H1 (cell line): ENCODE measurements at regions not wholly inside any gene's neighbourhood (a gene's known extent, or its start where the extent isn't known, plus 50 kb on each side); places are given as distances from the start of the nearest gene placed in this dataset.

Source experiments
- CTCF ChIA-PET: fragments of 300-600 bp; sonication (Branson Sonifier 250); formaldehyde crosslinking; loops from one replicate; lab custom pipeline; 2021; ENCODE audit not compliant: partially characterized antibody; lab: Charles Lee
- POLR2A ChIA-PET: fragments of 300-600 bp; sonication (Branson Sonifier 250); formaldehyde crosslinking; loops from one replicate; lab custom pipeline; 2021; ENCODE audit warnings: inconsistent platforms; ENCODE audit not compliant: partially characterized antibody; lab: Charles Lee
- DNase-seq, 2 experiments: peaks; one replicate each; pipeline versions ENCODE4 v3.0.0 to v3.0.0-alpha.2; 2010 to 2022; ENCODE audit warnings: low spot score in 2 of 2, low read depth in 1 of 2, mixed read lengths in 1 of 2
- FAIRE-seq: peaks from 2 replicates; lab custom pipeline; 2011; peaks lifted over from hg19 to GRCh38; lab: Jason Lieb, UNC
- H2AFZ ChIP-seq: 2 replicates; pipeline ENCODE4 v1.8.1; 2012; ENCODE audit warnings: low read length, inconsistent platforms
- H2AK5ac ChIP-seq: 2 replicates; pipeline ENCODE4 v1.6.1; 2013; ENCODE audit warnings: low read depth, low read length
- H2BK120ac ChIP-seq: replicated peaks from 2 replicates; pipeline ENCODE3; 2013; ENCODE audit warnings: low read depth, low read length, inconsistent platforms
- H2BK12ac ChIP-seq: 2 replicates; pipeline ENCODE4 v1.6.1; 2013; ENCODE audit warnings: low read depth, low read length
- H2BK15ac ChIP-seq: 2 replicates; pipeline ENCODE4 v1.6.1; 2013; ENCODE audit warnings: low read length
- H2BK20ac ChIP-seq: 2 replicates; pipeline ENCODE4 v1.6.1; 2013; ENCODE audit warnings: low read length
- H2BK5ac ChIP-seq: 2 replicates; pipeline ENCODE4 v1.6.1; 2013; ENCODE audit warnings: low read depth, low read length
- H3K14ac ChIP-seq: 2 replicates; pipeline ENCODE4 v1.6.1; 2013; ENCODE audit warnings: inconsistent platforms; ENCODE audit not compliant: insufficient read length
- H3K18ac ChIP-seq: 2 replicates; pipeline ENCODE4 v1.6.1; 2013; ENCODE audit warnings: low read length; ENCODE audit errors: extremely low read depth
- H3K23ac ChIP-seq: 2 replicates; pipeline ENCODE4 v1.6.1; 2013; ENCODE audit warnings: inconsistent platforms; ENCODE audit not compliant: insufficient read length
- H3K23me2 ChIP-seq: 2 replicates; pipeline ENCODE4 v1.6.1; 2013; ENCODE audit warnings: low read depth, low read length
- H3K27ac ChIP-seq: 2 replicates; pipeline ENCODE4 v1.6.1; 2011; ENCODE audit warnings: low read depth, low read length, inconsistent platforms
- H3K27me3 ChIP-seq, 4 experiments: replicated peaks in 1 of 4; 1 replicate in 1 of 4; 2 replicates in 3 of 4; pipeline versions ENCODE4 v1.6.1 to v1.8.1; 2011 to 2013; ENCODE audit warnings: low read length in 3 of 4, mild to moderate bottlenecking in 3 of 4, inconsistent platforms in 2 of 4, mixed read lengths in 2 of 4, moderate library complexity in 1 of 4; ENCODE audit not compliant: control insufficient read depth in 3 of 4, insufficient read depth in 3 of 4; ENCODE audit errors: extremely low read depth in 1 of 4
- H3K36me3 ChIP-seq, 4 experiments: 2 replicates each; pipeline versions ENCODE4 v1.6.1 to v1.8.1; 2011 to 2013; ENCODE audit warnings: mild to moderate bottlenecking in 4 of 4, low read length in 3 of 4, moderate library complexity in 2 of 4, control low read depth in 1 of 4, inconsistent platforms in 1 of 4; ENCODE audit not compliant: insufficient read depth in 4 of 4, control insufficient read depth in 2 of 4
- H3K4ac ChIP-seq: replicated peaks from 2 replicates; pipeline ENCODE3; 2013; ENCODE audit warnings: low read length, low read depth, mixed read lengths, inconsistent platforms; ENCODE audit not compliant: insufficient read length
- H3K4me1 ChIP-seq, 4 experiments: replicated peaks in 1 of 4; 1 replicate in 1 of 4; 2 replicates in 3 of 4; pipeline versions ENCODE4 v1.6.1 to v1.8.1; 2011 to 2013; ENCODE audit warnings: low read length in 3 of 4, inconsistent platforms in 2 of 4, mixed read lengths in 1 of 4; ENCODE audit not compliant: insufficient read depth in 4 of 4, control insufficient read depth in 3 of 4
- H3K4me2 ChIP-seq, 2 experiments: 2 replicates each; pipeline versions ENCODE4 v1.6.1 to v1.8.1; 2011 to 2013; ENCODE audit warnings: low read depth in 2 of 2, low read length in 2 of 2, control low read depth in 1 of 2, inconsistent platforms in 1 of 2, mild to moderate bottlenecking in 1 of 2; ENCODE audit not compliant: insufficient read depth in 1 of 2
- H3K4me3 ChIP-seq, 4 experiments: fragments of 200-600, 300-600 bp in 1 of 4; sonication (generic), shearing (Covaris generic), sonication (Bioruptor Twin) in 1 of 4; 2 replicates each; pipeline versions ENCODE4 v1.5.1 to v1.8.1; 2011 to 2016; ENCODE audit warnings: low read length in 4 of 4, low read depth in 3 of 4, control low read depth in 2 of 4, inconsistent platforms in 2 of 4, mild to moderate bottlenecking in 2 of 4, mixed read lengths in 1 of 4, moderate library complexity in 1 of 4; ENCODE audit not compliant: insufficient read depth in 2 of 4; ENCODE audit errors: extremely low read depth in 1 of 4
- H3K56ac ChIP-seq: replicated peaks from 2 replicates; pipeline ENCODE3; 2013; ENCODE audit warnings: low read depth, mild to moderate bottlenecking, mixed read lengths, low read length, inconsistent platforms; ENCODE audit not compliant: insufficient read length
- H3K79me1 ChIP-seq: 2 replicates; pipeline ENCODE4 v1.6.1; 2013; ENCODE audit warnings: low read depth, low read length, control low read depth
- H3K79me2 ChIP-seq, 2 experiments: 2 replicates each; pipeline versions ENCODE4 v1.6.1 to v1.8.1; 2012 to 2013; ENCODE audit warnings: low read length in 2 of 2, mild to moderate bottlenecking in 2 of 2, inconsistent platforms in 1 of 2; ENCODE audit not compliant: insufficient read depth in 2 of 2, control insufficient read depth in 1 of 2
- H3K9ac ChIP-seq, 4 experiments: replicated peaks in 1 of 4; 1 replicate in 1 of 4; 2 replicates in 3 of 4; pipeline versions ENCODE4 v1.6.1 to v1.8.1; 2011 to 2013; ENCODE audit warnings: low read depth in 3 of 4, low read length in 3 of 4, control low read depth in 2 of 4, mild to moderate bottlenecking in 2 of 4, moderate library complexity in 2 of 4, inconsistent platforms in 1 of 4; ENCODE audit errors: extremely low read depth in 1 of 4
- H3K9me3 ChIP-seq, 2 experiments: 2 replicates each; pipeline versions ENCODE4 v1.6.1 to v1.8.1; 2012 to 2013; ENCODE audit warnings: mild to moderate bottlenecking in 2 of 2, moderate library complexity in 2 of 2, control low read depth in 1 of 2, inconsistent platforms in 1 of 2, low read depth in 1 of 2, low read length in 1 of 2, mixed read lengths in 1 of 2; ENCODE audit not compliant: insufficient read depth in 2 of 2
- H4K20me1 ChIP-seq, 2 experiments: replicated peaks in 1 of 2; 2 replicates each; pipeline versions ENCODE3 to v1.8.1; 2011 to 2013; ENCODE audit warnings: inconsistent platforms in 2 of 2, low read length in 2 of 2, mild to moderate bottlenecking in 1 of 2; ENCODE audit not compliant: insufficient read depth in 2 of 2, control insufficient read depth in 1 of 2
- H4K5ac ChIP-seq: 2 replicates; pipeline ENCODE4 v1.6.1; 2013; ENCODE audit warnings: low read length, low read depth, mixed read lengths, inconsistent platforms; ENCODE audit not compliant: insufficient read length
- H4K8ac ChIP-seq: 2 replicates; pipeline ENCODE4 v1.8.0; 2013; ENCODE audit warnings: mild to moderate bottlenecking, moderate library complexity, low read length, inconsistent platforms; ENCODE audit not compliant: insufficient read depth; ENCODE audit errors: extremely low read depth
- H4K91ac ChIP-seq: replicated peaks from 2 replicates; pipeline ENCODE3; 2013; ENCODE audit warnings: low read length, mixed read lengths, inconsistent platforms; ENCODE audit not compliant: insufficient read length
- BRCA1 ChIP-seq: IDR thresholded peaks from 2 replicates; pipeline ENCODE4 v1.6.1; 2012; ENCODE audit warnings: low read depth, low read length, improper control_type of control experiment
- CBX8 ChIP-seq: fragments of 300-800, 300-1000 bp; sonication (generic); IDR thresholded peaks from 2 replicates; pipeline ENCODE4 v1.7.1; 2016; ENCODE audit warnings: low read depth, low read length, borderline replicate concordance
- CEBPB ChIP-seq: IDR thresholded peaks from 2 replicates; pipeline ENCODE4 v1.6.1; 2012; ENCODE audit warnings: low read depth, low read length
- GTF2F1 ChIP-seq: IDR thresholded peaks from 2 replicates; pipeline ENCODE4 v1.6.1; 2012; ENCODE audit warnings: low read depth, low read length, improper control_type of control experiment, borderline replicate concordance
- HDAC6 ChIP-seq: IDR thresholded peaks from one replicate; pipeline ENCODE4 v1.7.1; 2012; ENCODE audit warnings: low read depth, mild to moderate bottlenecking, inconsistent platforms, low read length, moderate library complexity
- KDM1A ChIP-seq: fragments of 200-600, 300-600 bp; sonication (generic); IDR thresholded peaks from 2 replicates; pipeline ENCODE4 v1.7.1; 2016; ENCODE audit warnings: mild to moderate bottlenecking, low read length, borderline replicate concordance
- MAFK ChIP-seq: IDR thresholded peaks from 2 replicates; pipeline ENCODE4 v1.6.1; 2012; ENCODE audit warnings: low read depth, mild to moderate bottlenecking, improper control_type of control experiment, low read length
- NANOG ChIP-seq: IDR thresholded peaks from 2 replicates; pipeline ENCODE4 v1.6.1; 2011; ENCODE audit warnings: low read length, low read depth, mild to moderate bottlenecking, inconsistent platforms; ENCODE audit not compliant: insufficient read depth, poor library complexity, severe bottlenecking
- SIX5 ChIP-seq: IDR thresholded peaks from 2 replicates; pipeline ENCODE4 v1.6.1; 2011; ENCODE audit warnings: mild to moderate bottlenecking, low read depth, low read length
- SP2 ChIP-seq: IDR thresholded peaks from 2 replicates; pipeline ENCODE4 v1.6.1; 2012; ENCODE audit warnings: mild to moderate bottlenecking, low read length, inconsistent platforms
- TEAD4 ChIP-seq: IDR thresholded peaks from 2 replicates; pipeline ENCODE4 v1.6.1; 2012; ENCODE audit warnings: low read depth, low read length, inconsistent platforms, mixed read lengths
- WGBS, 2 experiments: shearing (Covaris generic) in 1 of 2; methylation state at CpG; one replicate each; pipeline versions ENCODE4 v1.1.6 to v1.1.7; 2013 to 2015; ENCODE audit warnings: low lambda C conversion rate in 2 of 2, mixed read lengths in 2 of 2, inconsistent platforms in 1 of 2, low coverage in 1 of 2, missing lambda C conversion rate in 1 of 2; ENCODE audit not compliant: insufficient replicate concordance in 2 of 2, insufficient coverage in 1 of 2, insufficient read length in 1 of 2; ENCODE audit errors: extremely low coverage in 1 of 2, missing lambda C conversion rate in 1 of 2; 5-methylcytosine and 5-hydroxymethylcytosine counted together
- TF ChIP-seq, protein P1 (sequence below), 3 experiments: IDR thresholded peaks; 1 replicate in 2 of 3; 2 replicates in 1 of 3; pipeline versions ENCODE4 v1.5.1 to v1.6.1; 2011; ENCODE audit warnings: low read length in 3 of 3, mild to moderate bottlenecking in 3 of 3, inconsistent platforms in 2 of 3, low read depth in 1 of 3, moderate library complexity in 1 of 3; ENCODE audit not compliant: insufficient read depth in 1 of 3; ENCODE audit errors: control extremely low read depth in 1 of 3

DNA sequence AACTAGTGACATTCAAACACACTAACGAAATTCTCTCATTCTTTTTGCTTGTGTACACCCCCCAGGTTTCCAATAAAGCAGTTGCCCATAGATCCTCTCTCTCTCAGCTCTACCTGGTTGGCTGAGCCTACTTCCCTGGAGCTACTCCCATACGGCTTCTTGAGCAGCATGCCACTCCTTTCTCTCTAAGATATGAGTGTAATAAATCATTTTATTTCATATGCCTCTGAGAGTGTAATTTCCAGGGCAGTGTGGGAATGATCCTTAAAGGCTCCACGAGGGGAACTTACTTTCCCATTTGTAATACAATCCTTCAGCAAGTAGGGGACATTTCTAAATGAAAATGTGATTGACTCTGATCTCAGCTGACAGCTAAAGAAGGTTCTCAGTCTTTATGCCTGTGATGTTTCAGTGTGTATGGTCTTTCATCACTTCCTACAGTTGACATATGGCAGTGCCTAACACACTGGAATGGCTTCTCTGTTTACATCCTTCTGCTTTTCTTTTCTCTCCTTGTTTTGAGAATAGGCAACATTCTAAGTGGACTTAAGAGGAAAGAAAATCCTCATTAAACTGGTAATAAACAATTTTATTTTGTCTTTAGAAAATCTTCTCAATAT is 1194.3 kb upstream of the CDH8 start:
- WGBS, 2 experiments = 83% methylated on average over 3 of the region's 3 CpGs; no CpG with 5 or more reads in 1 of the 2 experiments
- no peak overlapping the region for H3K4me3 ChIP-seq
- no peaks in the 10 kb centered on the region for H3K79me2 ChIP-seq
- no peaks in the 10 kb centered on the region for H3K23me2 ChIP-seq
- no peak overlapping the region for H4K5ac ChIP-seq
- no peaks in the 10 kb centered on the region for H4K20me1 ChIP-seq
- DNase-seq (no peak), FAIRE-seq (no peak)
- H3K4me2 ChIP-seq = no peak overlapping the region
- no peak overlapping the region for H3K4ac ChIP-seq
- no peak overlapping the region; the same call in none of the 2 replicates for H2AFZ ChIP-seq
- no peak overlapping the region for H2AK5ac ChIP-seq
- H2BK15ac ChIP-seq = no peak overlapping the region
- H3K79me1 ChIP-seq = no peaks in the 10 kb centered on the region
- H4K91ac ChIP-seq = no peak overlapping the region
- ChIA-PET POLR2A (no interaction called here), CTCF (no interaction called here)
- no peak overlapping the region for H3K27ac ChIP-seq
- H3K14ac ChIP-seq = no peak overlapping the region
- H2BK12ac ChIP-seq = no peak overlapping the region
- H4K8ac ChIP-seq = no peak overlapping the region
- no peaks in the 10 kb centered on the region for H3K36me3 ChIP-seq
- no peaks in the 10 kb centered on the region for H3K9me3 ChIP-seq
- no peak overlapping the region for H3K56ac ChIP-seq
- H3K18ac ChIP-seq = no peak overlapping the region
- no peaks in the 10 kb centered on the region for H3K27me3 ChIP-seq
- H2BK20ac ChIP-seq = no peak overlapping the region
- no peak overlapping the region for H2BK120ac ChIP-seq
- no peak overlapping the region for H2BK5ac ChIP-seq
- no peaks in the 10 kb centered on the region for H3K4me1 ChIP-seq
- no peak overlapping the region for H3K23ac ChIP-seq
- no peak overlapping the region; a peak in 1 of 7 replicates for H3K9ac ChIP-seq
- TF ChIP-seq GTF2F1 = no peak
- TF ChIP-seq CBX8 = no peak
- TF ChIP-seq, protein P1, sequence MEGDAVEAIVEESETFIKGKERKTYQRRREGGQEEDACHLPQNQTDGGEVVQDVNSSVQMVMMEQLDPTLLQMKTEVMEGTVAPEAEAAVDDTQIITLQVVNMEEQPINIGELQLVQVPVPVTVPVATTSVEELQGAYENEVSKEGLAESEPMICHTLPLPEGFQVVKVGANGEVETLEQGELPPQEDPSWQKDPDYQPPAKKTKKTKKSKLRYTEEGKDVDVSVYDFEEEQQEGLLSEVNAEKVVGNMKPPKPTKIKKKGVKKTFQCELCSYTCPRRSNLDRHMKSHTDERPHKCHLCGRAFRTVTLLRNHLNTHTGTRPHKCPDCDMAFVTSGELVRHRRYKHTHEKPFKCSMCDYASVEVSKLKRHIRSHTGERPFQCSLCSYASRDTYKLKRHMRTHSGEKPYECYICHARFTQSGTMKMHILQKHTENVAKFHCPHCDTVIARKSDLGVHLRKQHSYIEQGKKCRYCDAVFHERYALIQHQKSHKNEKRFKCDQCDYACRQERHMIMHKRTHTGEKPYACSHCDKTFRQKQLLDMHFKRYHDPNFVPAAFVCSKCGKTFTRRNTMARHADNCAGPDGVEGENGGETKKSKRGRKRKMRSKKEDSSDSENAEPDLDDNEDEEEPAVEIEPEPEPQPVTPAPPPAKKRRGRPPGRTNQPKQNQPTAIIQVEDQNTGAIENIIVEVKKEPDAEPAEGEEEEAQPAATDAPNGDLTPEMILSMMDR (IDR thresholded peaks at IDR 0.05; ENCODE audit: control extremely low read depth in 1 of 3, insufficient read depth in 1 of 3, low read depth in 1 of 3, low read length in 3 of 3) = no peak
- TF ChIP-seq SIX5 = no peak
- TF ChIP-seq BRCA1 = no peak
- TF ChIP-seq MAFK = no peak
- no peak for TF ChIP-seq KDM1A
- no peak for TF ChIP-seq TEAD4
- TF ChIP-seq NANOG = no peak
- TF ChIP-seq CEBPB = no peak
- TF ChIP-seq SP2 = no peak
- TF ChIP-seq HDAC6 = no peak
